BLaER1 (cell line): ENCODE measurements at regions not wholly inside any gene's neighbourhood (a gene's known extent, or its start where the extent isn't known, plus 50 kb on each side); places are given as distances from the start of the nearest gene placed in this dataset.
A peak's percentile ranks its signal among the peaks of the same experiment; 100 is the strongest.

Source experiments
- H3K27ac ChIP-seq: shearing (Covaris generic); formaldehyde crosslinking; 2 replicates; pipeline ENCODE4 v1.8.1; 2022
- H3K27me3 ChIP-seq: shearing (Covaris generic); formaldehyde crosslinking; 2 replicates; pipeline ENCODE4 v1.8.1; 2022
- H3K36me3 ChIP-seq: shearing (Covaris generic); formaldehyde crosslinking; 2 replicates; pipeline ENCODE4 v1.8.1; 2022
- H3K4me1 ChIP-seq: shearing (Covaris generic); formaldehyde crosslinking; 2 replicates; pipeline ENCODE4 v1.8.1; 2022
- H3K4me2 ChIP-seq: shearing (Covaris generic); formaldehyde crosslinking; 2 replicates; pipeline ENCODE4 v1.8.1; 2022
- H3K4me3 ChIP-seq: shearing (Covaris generic); formaldehyde crosslinking; 2 replicates; pipeline ENCODE4 v1.8.1; 2022
- H3K9ac ChIP-seq: shearing (Covaris generic); formaldehyde crosslinking; 2 replicates; pipeline ENCODE4 v1.8.1; 2022
- H3K9me3 ChIP-seq: shearing (Covaris generic); formaldehyde crosslinking; 2 replicates; pipeline ENCODE4 v1.8.1; 2022
- H4K20me1 ChIP-seq: shearing (Covaris generic); formaldehyde crosslinking; 2 replicates; pipeline ENCODE4 v1.8.1; 2022
- Cebpa-rat ChIP-seq: shearing (Covaris generic); IDR thresholded peaks from 2 replicates; pipeline ENCODE4 v1.8.1; 2022

DNA sequence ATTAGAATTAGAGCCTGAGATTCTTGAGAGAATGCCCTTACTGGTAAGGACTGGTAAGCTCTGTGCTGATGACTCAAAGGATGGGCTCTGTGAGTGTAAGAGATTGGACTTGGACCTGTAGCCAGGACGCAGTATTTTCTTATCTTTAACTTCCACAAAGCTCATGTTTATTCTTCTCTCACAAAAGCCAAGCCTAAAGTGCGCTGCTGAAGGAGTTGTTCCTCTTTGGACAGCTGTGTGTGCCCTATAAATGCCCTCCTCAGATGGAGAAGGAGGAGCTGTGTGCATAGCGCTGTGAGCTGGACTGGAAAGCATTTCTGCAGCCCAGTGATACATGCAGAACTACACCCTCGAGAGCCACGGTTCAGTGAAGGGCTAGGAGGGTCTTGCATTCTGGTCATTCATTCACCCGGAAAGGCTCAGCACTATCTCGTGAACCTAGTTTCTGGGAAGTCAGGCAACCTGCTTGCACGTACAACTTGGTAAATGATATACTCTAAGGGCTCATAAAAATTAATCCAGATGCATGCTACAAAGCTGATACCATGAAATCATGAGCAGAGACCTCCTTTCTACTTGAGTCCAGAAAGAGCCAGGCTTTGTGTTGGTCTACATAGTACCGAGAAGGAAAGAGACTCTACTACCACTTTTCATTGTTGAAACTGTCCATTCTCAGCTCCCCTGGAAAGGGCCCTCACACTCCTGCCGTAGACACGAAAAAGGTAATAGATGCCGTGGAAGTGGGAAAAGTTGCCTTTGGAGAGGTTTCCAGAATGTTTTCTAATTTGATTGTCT is 103.0 kb upstream of the TBL1XR1 start:
- peaks cover 11% of the 10 kb centered on the region for H3K4me1 ChIP-seq
- H3K4me2 ChIP-seq, result peak overlapping the region; percentile 34
- H3K36me3 ChIP-seq, result no peaks in the 10 kb centered on the region
- H3K4me3 ChIP-seq, result no peak overlapping the region
- no peak overlapping the region for H3K9ac ChIP-seq
- no peak for TF ChIP-seq Cebpa-rat
- H3K27ac ChIP-seq, result no peak overlapping the region
- H3K9me3 ChIP-seq, result 0 out of 2 replicates have a peak, but pooled peaks cover 5% of the 10 kb centered on the region
- H4K20me1 ChIP-seq, result no peaks in the 10 kb centered on the region
- no peaks in the 10 kb centered on the region for H3K27me3 ChIP-seq

DNA sequence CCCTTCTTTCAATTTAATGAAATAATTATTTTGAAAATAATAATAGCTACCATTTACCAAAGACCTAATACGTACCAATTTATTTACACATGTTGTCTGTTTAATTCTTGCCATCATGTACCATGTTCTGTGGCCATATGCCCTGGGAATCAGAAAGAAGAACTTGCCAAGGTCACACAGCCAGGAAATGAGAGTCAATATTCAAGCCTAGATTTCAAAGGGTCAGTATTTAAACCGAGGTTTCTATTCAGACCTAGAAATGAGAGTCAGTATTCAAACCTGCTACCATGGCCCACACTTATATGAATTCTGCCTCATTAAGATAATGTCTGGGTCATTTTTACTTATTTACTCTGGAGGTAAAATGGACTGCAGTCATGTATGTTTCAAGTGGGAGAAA is 103.6 kb upstream of the TBL1XR1 start:
- no peaks in the 10 kb centered on the region for H4K20me1 ChIP-seq
- no peak overlapping the region for H3K27ac ChIP-seq
- TF ChIP-seq Cebpa-rat, result no peak
- no peak overlapping the region for H3K4me2 ChIP-seq
- H3K9ac ChIP-seq, result no peak overlapping the region
- H3K27me3 ChIP-seq, result no peaks in the 10 kb centered on the region
- H3K4me1 ChIP-seq, result peaks cover 11% of the 10 kb centered on the region
- 0 out of 2 replicates have a peak, but pooled peaks cover 5% of the 10 kb centered on the region for H3K9me3 ChIP-seq
- no peak overlapping the region for H3K4me3 ChIP-seq
- no peaks in the 10 kb centered on the region for H3K36me3 ChIP-seq

DNA sequence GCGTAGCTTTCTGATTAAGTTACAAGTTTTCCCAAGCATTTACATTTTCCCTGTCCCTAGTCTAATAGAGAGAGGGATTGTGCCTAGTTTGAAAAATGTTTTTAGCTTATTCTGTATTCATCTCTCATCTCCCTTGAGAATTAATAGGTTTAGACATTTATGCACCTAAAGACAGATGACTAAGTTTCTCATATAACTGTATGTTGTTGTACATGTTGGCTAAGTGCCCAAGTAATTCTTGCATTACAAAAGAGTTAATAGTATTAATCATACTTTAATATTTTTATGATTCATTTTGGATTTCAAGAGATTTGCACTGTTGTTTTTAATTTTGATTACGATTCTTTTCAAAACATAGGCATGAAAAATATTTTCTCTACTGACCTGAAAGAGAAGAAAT is 109.0 kb upstream of the TBL1XR1 start:
- H4K20me1 ChIP-seq, result no peaks in the 10 kb centered on the region
- peaks cover 16% of the 10 kb centered on the region for H3K9me3 ChIP-seq
- no peak overlapping the region for H3K4me2 ChIP-seq
- H3K4me1 ChIP-seq, result no peaks in the 10 kb centered on the region
- no peak overlapping the region for H3K9ac ChIP-seq
- TF ChIP-seq Cebpa-rat, result no peak
- no peak overlapping the region for H3K27ac ChIP-seq
- no peaks in the 10 kb centered on the region for H3K27me3 ChIP-seq
- no peaks in the 10 kb centered on the region for H3K36me3 ChIP-seq
- H3K4me3 ChIP-seq, result no peak overlapping the region

DNA sequence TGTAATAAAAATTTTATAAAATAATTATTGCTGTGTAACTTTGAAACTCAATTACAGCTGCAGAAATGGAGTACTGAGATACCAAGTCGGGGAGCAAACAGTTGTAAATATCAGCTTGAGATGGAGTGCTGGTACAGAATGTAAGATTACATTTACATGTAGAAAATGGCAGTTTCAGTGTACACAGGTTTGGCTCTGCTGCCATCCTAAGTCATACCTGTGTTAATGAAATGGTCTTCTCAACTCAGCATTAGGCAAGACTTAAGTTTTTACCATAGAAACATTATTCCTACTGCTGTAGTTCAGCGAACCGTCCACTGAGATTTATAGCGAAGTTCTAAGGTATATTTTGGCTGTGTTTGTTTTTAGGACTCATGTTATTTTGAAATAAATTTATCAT is 110.1 kb upstream of the TBL1XR1 start:
- H3K4me1 ChIP-seq, result no peaks in the 10 kb centered on the region
- H3K27ac ChIP-seq, result no peak overlapping the region
- H3K36me3 ChIP-seq, result no peaks in the 10 kb centered on the region
- peaks cover 26% of the 10 kb centered on the region for H3K9me3 ChIP-seq
- H4K20me1 ChIP-seq, result no peaks in the 10 kb centered on the region
- no peak overlapping the region for H3K9ac ChIP-seq
- H3K27me3 ChIP-seq, result no peaks in the 10 kb centered on the region
- H3K4me2 ChIP-seq, result no peak overlapping the region
- no peak overlapping the region for H3K4me3 ChIP-seq
- TF ChIP-seq Cebpa-rat, result no peak

DNA sequence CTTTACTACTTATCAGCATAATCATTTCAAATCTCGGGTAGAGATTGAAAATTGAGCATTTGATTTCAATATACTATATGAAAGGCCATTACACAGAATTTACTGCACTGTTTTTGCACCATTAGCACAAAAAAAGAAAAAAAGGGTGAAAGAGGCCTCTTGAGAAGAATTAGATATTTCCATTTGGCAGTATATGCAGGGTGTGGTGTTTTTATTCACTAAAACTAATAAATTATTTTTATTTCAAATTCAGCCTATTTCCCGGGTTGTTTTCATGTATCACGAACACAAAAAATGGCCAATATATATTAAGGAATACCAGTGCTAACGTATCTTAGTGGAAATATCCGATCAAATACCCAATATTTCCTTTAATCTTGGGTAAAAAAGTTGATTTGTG is 110.5 kb upstream of the TBL1XR1 start:
- no peak overlapping the region for H3K4me3 ChIP-seq
- no peak overlapping the region for H3K4me2 ChIP-seq
- H3K27ac ChIP-seq, result no peak overlapping the region
- H3K27me3 ChIP-seq, result no peaks in the 10 kb centered on the region
- no peaks in the 10 kb centered on the region for H4K20me1 ChIP-seq
- no peak for TF ChIP-seq Cebpa-rat
- H3K9me3 ChIP-seq, result peaks cover 30% of the 10 kb centered on the region
- no peak overlapping the region for H3K9ac ChIP-seq
- H3K4me1 ChIP-seq, result no peaks in the 10 kb centered on the region
- H3K36me3 ChIP-seq, result no peaks in the 10 kb centered on the region

DNA sequence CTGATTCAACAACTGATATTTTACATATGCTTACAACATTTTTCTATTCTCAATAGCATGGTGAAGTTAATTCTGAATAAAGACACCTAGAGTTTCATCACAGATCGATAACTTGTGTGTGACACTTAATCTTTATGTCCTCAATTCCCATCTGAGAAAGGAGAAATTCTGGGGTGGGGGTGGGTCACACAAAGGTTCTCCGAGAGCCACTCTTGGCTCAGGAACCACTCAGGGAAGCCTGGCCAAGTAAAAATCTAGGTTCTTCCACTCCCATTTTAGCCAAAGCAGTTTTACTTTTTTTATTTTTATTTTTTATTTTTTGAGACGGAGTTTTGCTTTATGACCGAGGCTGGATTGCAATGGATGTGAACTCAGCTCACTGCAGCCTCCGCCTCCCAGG is 111.0 kb upstream of the TBL1XR1 start:
- no peak overlapping the region for H3K4me2 ChIP-seq
- no peaks in the 10 kb centered on the region for H3K36me3 ChIP-seq
- no peaks in the 10 kb centered on the region for H4K20me1 ChIP-seq
- H3K27me3 ChIP-seq, result no peaks in the 10 kb centered on the region
- no peak for TF ChIP-seq Cebpa-rat
- no peak overlapping the region for H3K9ac ChIP-seq
- no peak overlapping the region for H3K4me3 ChIP-seq
- no peaks in the 10 kb centered on the region for H3K4me1 ChIP-seq
- peaks cover 35% of the 10 kb centered on the region for H3K9me3 ChIP-seq
- no peak overlapping the region for H3K27ac ChIP-seq

DNA sequence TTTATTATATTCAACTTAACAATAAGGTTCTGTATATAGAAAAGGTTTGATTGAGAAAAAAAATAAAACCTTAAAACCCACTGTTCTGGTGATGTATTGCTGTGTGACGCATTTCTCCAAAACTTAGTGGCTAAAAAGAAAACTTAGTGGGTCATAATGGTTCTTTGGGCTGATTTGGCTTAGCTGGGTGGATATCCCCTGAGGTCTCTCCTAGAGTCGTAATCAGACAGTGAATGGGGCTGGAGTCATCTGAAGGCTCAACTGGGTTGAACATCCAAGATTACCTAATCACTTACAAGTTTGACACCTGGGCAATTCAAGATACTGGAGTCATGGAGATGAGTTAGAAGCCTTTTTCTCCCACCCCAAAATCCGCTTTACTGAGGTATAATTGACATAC is 111.6 kb upstream of the TBL1XR1 start:
- no peak overlapping the region for H3K9ac ChIP-seq
- peaks cover 41% of the 10 kb centered on the region for H3K9me3 ChIP-seq
- no peaks in the 10 kb centered on the region for H3K36me3 ChIP-seq
- no peak for TF ChIP-seq Cebpa-rat
- H3K27me3 ChIP-seq, result no peaks in the 10 kb centered on the region
- no peak overlapping the region for H3K4me3 ChIP-seq
- H3K27ac ChIP-seq, result no peak overlapping the region
- no peak overlapping the region for H3K4me2 ChIP-seq
- H3K4me1 ChIP-seq, result no peaks in the 10 kb centered on the region
- no peaks in the 10 kb centered on the region for H4K20me1 ChIP-seq

DNA sequence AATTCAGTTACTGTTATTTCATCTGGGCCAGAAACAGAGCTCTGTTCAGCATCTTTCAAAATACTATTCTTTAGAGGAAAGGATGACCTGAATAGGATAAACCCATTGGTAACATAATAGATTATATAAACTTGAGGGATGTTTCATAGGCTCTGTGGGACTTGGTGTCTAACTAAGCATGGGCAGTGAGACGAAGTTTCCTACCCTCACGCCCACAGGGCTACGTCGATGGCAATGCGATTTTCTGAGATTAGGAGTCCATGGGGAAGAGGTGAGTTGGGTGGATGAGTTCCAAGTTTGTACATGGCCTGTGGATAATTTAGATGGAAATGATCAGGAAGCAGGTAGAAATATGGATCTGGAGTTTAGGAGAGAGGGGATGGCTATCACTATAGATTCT is 115.2 kb upstream of the TBL1XR1 start:
- no peak overlapping the region for H3K4me2 ChIP-seq
- H3K9me3 ChIP-seq, result peaks cover 57% of the 10 kb centered on the region
- H3K27ac ChIP-seq, result no peak overlapping the region
- H3K4me1 ChIP-seq, result peaks cover 2% of the 10 kb centered on the region; the same call in 1 of the 2 replicates
- TF ChIP-seq Cebpa-rat, result no peak
- H3K4me3 ChIP-seq, result no peak overlapping the region
- no peaks in the 10 kb centered on the region for H4K20me1 ChIP-seq
- no peaks in the 10 kb centered on the region for H3K27me3 ChIP-seq
- no peak overlapping the region for H3K9ac ChIP-seq
- no peaks in the 10 kb centered on the region for H3K36me3 ChIP-seq

DNA sequence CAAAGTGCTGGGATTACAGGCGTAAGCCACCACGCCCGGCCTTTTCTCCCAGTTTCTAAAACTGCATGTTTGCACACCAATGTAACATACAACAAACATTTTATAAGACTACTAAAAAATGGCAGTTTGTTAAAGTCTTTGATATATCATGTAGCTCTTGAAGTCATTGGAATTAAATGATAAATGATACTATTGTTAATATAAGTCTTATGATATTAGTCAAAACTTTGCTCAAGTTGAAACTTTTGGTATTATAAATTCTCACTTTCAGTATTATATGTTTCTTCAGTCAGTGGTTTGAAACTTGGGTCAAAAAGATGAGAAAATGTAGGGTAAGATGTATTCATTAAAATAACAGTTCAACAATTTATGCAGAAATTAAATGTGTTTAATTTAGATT is 117.6 kb upstream of the TBL1XR1 start:
- TF ChIP-seq Cebpa-rat, result no peak
- Histone ChIP-seq H3K9me3 (peaks cover 61% of the 10 kb centered on the region), H4K20me1 (no peaks in the 10 kb centered on the region), H3K4me1 (peaks cover 10% of the 10 kb centered on the region; the same call in 1 of the 2 replicates), H3K27ac (no peak overlapping the region), H3K36me3 (no peaks in the 10 kb centered on the region), H3K4me2 (no peak overlapping the region), H3K9ac (no peak overlapping the region), H3K27me3 (no peaks in the 10 kb centered on the region), H3K4me3 (no peak overlapping the region)

DNA sequence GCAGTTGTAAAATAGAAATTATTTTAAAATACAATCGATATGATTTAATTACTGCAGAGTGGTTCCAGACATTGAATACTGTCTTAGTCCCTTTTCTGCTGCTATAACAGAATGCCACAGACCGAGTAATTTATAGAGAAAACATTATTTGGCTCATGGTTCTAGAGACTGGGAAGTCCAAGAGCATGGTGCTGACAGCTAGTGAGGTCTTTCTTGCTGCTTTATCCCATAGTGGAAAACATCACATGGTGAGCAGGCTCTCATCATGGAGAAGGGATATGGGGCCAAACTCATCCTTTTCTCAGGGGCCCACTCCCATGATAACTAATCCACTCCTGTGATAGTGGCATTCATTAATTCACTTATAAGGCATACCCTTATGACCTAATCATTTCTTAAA is 120.0 kb upstream of the TBL1XR1 start:
- no peak for TF ChIP-seq Cebpa-rat
- Histone ChIP-seq H3K4me2 (no peak overlapping the region), H3K36me3 (no peaks in the 10 kb centered on the region), H3K9me3 (peaks cover 42% of the 10 kb centered on the region), H3K4me3 (no peak overlapping the region), H4K20me1 (no peaks in the 10 kb centered on the region), H3K27me3 (no peaks in the 10 kb centered on the region), H3K9ac (no peak overlapping the region), H3K27ac (no peak overlapping the region), H3K4me1 (peaks cover 31% of the 10 kb centered on the region)
